Liver (tissue), 8 donors: ENCODE measurements at regions not wholly inside any gene's neighbourhood (a gene's known extent, or its start where the extent isn't known, plus 50 kb on each side); places are given as distances from the start of the nearest gene placed in this dataset.

ENCODE experiments used
- DNase-seq: peaks from one replicate; pipeline ENCODE4 v3.0.0-alpha.2; 2017; ENCODE audit warnings: low spot score
- H3K27ac ChIP-seq, 2 donors: one replicate each; pipeline ENCODE4 v1.7.0; 2013; ENCODE audit warnings: inconsistent platforms in 2 of 2, low read length in 2 of 2, control low read depth in 1 of 2, low read depth in 1 of 2, mild to moderate bottlenecking in 1 of 2
- H3K27me3 ChIP-seq, 4 donors: one replicate each; pipeline versions ENCODE4 v1.6.1 to v1.7.0; 2013; ENCODE audit warnings: low read length in 3 of 4, inconsistent platforms in 1 of 4, mild to moderate bottlenecking in 1 of 4, moderate library complexity in 1 of 4; ENCODE audit not compliant: control insufficient read depth in 4 of 4, insufficient read depth in 4 of 4
- H3K36me3 ChIP-seq, 4 donors: one replicate each; pipeline versions ENCODE4 v1.6.1 to v1.7.0; 2013; ENCODE audit warnings: low read length in 3 of 4, mild to moderate bottlenecking in 3 of 4, low read depth in 1 of 4, moderate library complexity in 1 of 4; ENCODE audit not compliant: control insufficient read depth in 4 of 4, insufficient read depth in 3 of 4
- H3K4me1 ChIP-seq, 4 donors: one replicate each; pipeline versions ENCODE4 v1.6.1 to v1.7.0; 2013; ENCODE audit warnings: low read length in 3 of 4, mild to moderate bottlenecking in 3 of 4, moderate library complexity in 1 of 4; ENCODE audit not compliant: control insufficient read depth in 4 of 4, insufficient read depth in 4 of 4
- H3K4me3 ChIP-seq, 3 donors: one replicate each; pipeline versions ENCODE4 v1.6.1 to v1.7.0; 2013; ENCODE audit warnings: low read length in 3 of 3, control low read depth in 1 of 3, low read depth in 1 of 3, mild to moderate bottlenecking in 1 of 3
- H3K9ac ChIP-seq, 2 donors: one replicate each; pipeline ENCODE4 v1.7.0; 2013; ENCODE audit warnings: low read length in 2 of 2, mild to moderate bottlenecking in 2 of 2, moderate library complexity in 2 of 2, control low read depth in 1 of 2, low read depth in 1 of 2
- H3K9me3 ChIP-seq, 4 donors: one replicate each; pipeline versions ENCODE4 v1.6.1 to v1.7.0; 2013; ENCODE audit warnings: low read length in 3 of 4; ENCODE audit not compliant: control insufficient read depth in 4 of 4
- CTCF ChIP-seq: fragments of 150-350 bp; IDR thresholded peaks from 2 replicates; pipeline ENCODE4 v1.5.1; 2017; ENCODE audit warnings: improper control_type of control experiment, low read depth, low read length; ENCODE audit not compliant: missing input control
- EGR1 ChIP-seq, 2 donors: IDR thresholded peaks; 2 replicates each; pipeline ENCODE4 v1.6.1; 2016 to 2018; ENCODE audit warnings: antibody characterized with exemption in 2 of 2, low read depth in 2 of 2
- FOXA1 ChIP-seq: IDR thresholded peaks from 2 replicates; pipeline ENCODE4 v1.6.1; 2016; ENCODE audit warnings: antibody characterized with exemption
- FOXA2 ChIP-seq: IDR thresholded peaks from 2 replicates; pipeline ENCODE4 v1.6.1; 2016; ENCODE audit warnings: antibody characterized with exemption
- GABPA ChIP-seq, 2 donors: IDR thresholded peaks in 1 of 2; conservative IDR thresholded peaks in 1 of 2; 2 replicates each; pipeline ENCODE4 v1.6.1; 2016; ENCODE audit warnings: antibody characterized with exemption in 2 of 2, mild to moderate bottlenecking in 1 of 2, moderate library complexity in 1 of 2
- HNF4A ChIP-seq, 2 donors: conservative IDR thresholded peaks; 2 replicates each; pipeline ENCODE4 v1.6.1; 2016; ENCODE audit warnings: antibody characterized with exemption in 2 of 2, mild to moderate bottlenecking in 2 of 2
- HNF4G ChIP-seq: IDR thresholded peaks from 2 replicates; pipeline ENCODE4 v1.6.1; 2016; ENCODE audit warnings: antibody characterized with exemption
- JUND ChIP-seq, 2 donors: IDR thresholded peaks; 2 replicates each; pipeline ENCODE4 v1.6.1; 2016; ENCODE audit warnings: antibody characterized with exemption in 2 of 2
- NR2F2 ChIP-seq: IDR thresholded peaks from 2 replicates; pipeline ENCODE4 v1.6.1; 2016; ENCODE audit warnings: antibody characterized with exemption
- RAD21 ChIP-seq, 2 donors: IDR thresholded peaks; 2 replicates each; pipeline ENCODE4 v1.6.1; 2016; ENCODE audit warnings: antibody characterized with exemption in 2 of 2, mild to moderate bottlenecking in 2 of 2
- RXRA ChIP-seq, 2 donors: IDR thresholded peaks; 2 replicates each; pipeline ENCODE4 v1.6.1; 2017 to 2018; ENCODE audit warnings: antibody characterized with exemption in 2 of 2, mild to moderate bottlenecking in 1 of 2
- SP1 ChIP-seq: IDR thresholded peaks from 2 replicates; pipeline ENCODE4 v1.6.1; 2018; ENCODE audit warnings: antibody characterized with exemption, mild to moderate bottlenecking
- TAF1 ChIP-seq: conservative IDR thresholded peaks from 2 replicates; pipeline ENCODE4 v1.6.1; 2016; ENCODE audit warnings: antibody characterized with exemption, mild to moderate bottlenecking
- YY1 ChIP-seq: IDR thresholded peaks from 2 replicates; pipeline ENCODE4 v1.6.1; 2016; ENCODE audit warnings: antibody characterized with exemption, mild to moderate bottlenecking
- ZBTB33 ChIP-seq: IDR thresholded peaks from 2 replicates; pipeline ENCODE4 v1.6.1; 2016; ENCODE audit warnings: antibody characterized with exemption
- whole genome bisulfite sequencing: extraction: QIAGEN DNeasy Blood & Tissue Kit; methylation state at CpG from one replicate; pipeline ENCODE4 v1.1.7; 2013; 5-methylcytosine and 5-hydroxymethylcytosine counted together
- TF ChIP-seq, protein P1 (sequence below): IDR thresholded peaks from 2 replicates; pipeline ENCODE4 v1.6.1; 2016; ENCODE audit warnings: antibody characterized with exemption
- TF ChIP-seq, protein P2 (sequence below): IDR thresholded peaks from 2 replicates; pipeline ENCODE4 v1.6.1; 2016; ENCODE audit warnings: antibody characterized with exemption
- TF ChIP-seq, protein P3 (sequence below): IDR thresholded peaks from 2 replicates; pipeline ENCODE4 v1.6.1; 2016; ENCODE audit warnings: antibody characterized with exemption, mild to moderate bottlenecking
- donor health status: healthy.
- donor health status: healthy.
- donor health status: healthy.
- donor health status: healthy.
- donor health status: healthy.

DNA sequence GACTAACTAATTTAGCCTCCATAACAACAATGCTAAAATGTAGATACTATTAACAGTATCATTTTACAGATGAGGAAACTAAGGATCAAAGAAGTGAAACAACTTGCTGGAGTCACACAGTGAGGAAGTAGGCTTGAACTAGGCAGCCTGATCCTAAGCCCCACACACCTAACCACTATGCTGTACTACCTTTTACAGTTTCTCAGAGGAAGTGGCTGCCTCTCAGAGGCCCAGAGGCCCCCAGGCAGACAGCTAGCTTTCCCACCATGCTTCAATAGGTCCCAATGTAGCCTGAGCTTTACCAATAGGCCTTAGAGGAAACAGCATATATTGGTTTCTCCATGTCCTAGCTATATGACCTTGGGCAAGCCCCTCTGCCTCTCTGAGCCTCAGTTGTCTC lies 69.4 kb upstream of the PJA1 start:
- Histone ChIP-seq H3K36me3 (no peaks in the 10 kb centered on the region), H3K27me3 (peaks cover 0 to 2% (median 0%) of the 10 kb centered on the region in 4 donors), H3K4me3 (no peak overlapping the region), H3K27ac (no peak overlapping the region), H3K4me1 (no peaks in the 10 kb centered on the region), H3K9ac (no peak overlapping the region), H3K9me3 (peaks cover 0 to 3% (median 0%) of the 10 kb centered on the region in 4 donors)
- DNase-seq = no peak
- TF ChIP-seq, protein P1, sequence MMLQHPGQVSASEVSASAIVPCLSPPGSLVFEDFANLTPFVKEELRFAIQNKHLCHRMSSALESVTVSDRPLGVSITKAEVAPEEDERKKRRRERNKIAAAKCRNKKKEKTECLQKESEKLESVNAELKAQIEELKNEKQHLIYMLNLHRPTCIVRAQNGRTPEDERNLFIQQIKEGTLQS = no peak
- no peak for TF ChIP-seq SP1
- no peak for TF ChIP-seq HNF4G
- TF ChIP-seq RXRA (IDR thresholded peaks at IDR 0.05) = no peak
- no peak for TF ChIP-seq RAD21 (IDR thresholded peaks at IDR 0.05)
- TF ChIP-seq YY1 = no peak
- TF ChIP-seq, protein P2, sequence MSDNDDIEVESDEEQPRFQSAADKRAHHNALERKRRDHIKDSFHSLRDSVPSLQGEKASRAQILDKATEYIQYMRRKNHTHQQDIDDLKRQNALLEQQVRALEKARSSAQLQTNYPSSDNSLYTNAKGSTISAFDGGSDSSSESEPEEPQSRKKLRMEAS = no peak
- TF ChIP-seq FOXA1 = no peak

- no peak overlapping the region for H3K9ac ChIP-seq
- no peak for DNase-seq
- H3K27me3 ChIP-seq = peaks cover 0 to 2% (median 0%) of the 10 kb centered on the region in 4 donors
- peaks cover 0 to 3% (median 0%) of the 10 kb centered on the region in 4 donors for H3K9me3 ChIP-seq
- WGBS = 55% methylated on average over 3 of the region's 3 CpGs
- TF ChIP-seq FOXA2 (no peak), CTCF (no peak), HNF4G (no peak), FOXA1 (no peak), RXRA (IDR thresholded peaks at IDR 0.05) (no peak), SP1 (no peak), JUND (IDR thresholded peaks at IDR 0.05) (no peak), HNF4A (conservative IDR thresholded peaks at IDR 0.05) (no peak), GABPA (IDR thresholded peaks at IDR 0.05 in 1 of 2, conservative IDR thresholded peaks at IDR 0.05 in 1 of 2) (no peak), NR2F2 (no peak), YY1 (no peak), EGR1 (IDR thresholded peaks at IDR 0.05; ENCODE audit: low read depth in 2 of 2) (no peak), TAF1 (no peak)
- TF ChIP-seq, protein P1 = no peak
- H3K36me3 ChIP-seq = no peaks in the 10 kb centered on the region
- no peak overlapping the region for H3K27ac ChIP-seq
- no peaks in the 10 kb centered on the region for H3K4me1 ChIP-seq
- H3K4me3 ChIP-seq = no peak overlapping the region
Observed at GRCh38 chrX:69232945-69233344, 67.7 kb upstream of the PJA1 start.

GRCh38 chrX:69231903-69232302 lies 66.7 kb upstream of the PJA1 start:
- no peaks in the 10 kb centered on the region for H3K36me3 ChIP-seq
- H3K9ac ChIP-seq = no peak overlapping the region
- H3K9me3 ChIP-seq = peaks cover 0 to 3% (median 0%) of the 10 kb centered on the region in 4 donors
- no peaks in the 10 kb centered on the region for H3K4me1 ChIP-seq
- DNase-seq = no peak
- H3K4me3 ChIP-seq = no peak overlapping the region
- H3K27ac ChIP-seq = no peak overlapping the region
- peaks cover 0 to 2% (median 0%) of the 10 kb centered on the region in 4 donors for H3K27me3 ChIP-seq
- TF ChIP-seq YY1 (no peak), ZBTB33 (no peak), JUND (IDR thresholded peaks at IDR 0.05) (no peak), FOXA2 (no peak), FOXA1 (no peak), RXRA (IDR thresholded peaks at IDR 0.05) (no peak), RAD21 (IDR thresholded peaks at IDR 0.05) (no peak), GABPA (IDR thresholded peaks at IDR 0.05 in 1 of 2, conservative IDR thresholded peaks at IDR 0.05 in 1 of 2) (no peak), SP1 (no peak), HNF4A (conservative IDR thresholded peaks at IDR 0.05) (no peak), NR2F2 (no peak), TAF1 (no peak)
- TF ChIP-seq, protein P1 = no peak
- TF ChIP-seq, protein P3, sequence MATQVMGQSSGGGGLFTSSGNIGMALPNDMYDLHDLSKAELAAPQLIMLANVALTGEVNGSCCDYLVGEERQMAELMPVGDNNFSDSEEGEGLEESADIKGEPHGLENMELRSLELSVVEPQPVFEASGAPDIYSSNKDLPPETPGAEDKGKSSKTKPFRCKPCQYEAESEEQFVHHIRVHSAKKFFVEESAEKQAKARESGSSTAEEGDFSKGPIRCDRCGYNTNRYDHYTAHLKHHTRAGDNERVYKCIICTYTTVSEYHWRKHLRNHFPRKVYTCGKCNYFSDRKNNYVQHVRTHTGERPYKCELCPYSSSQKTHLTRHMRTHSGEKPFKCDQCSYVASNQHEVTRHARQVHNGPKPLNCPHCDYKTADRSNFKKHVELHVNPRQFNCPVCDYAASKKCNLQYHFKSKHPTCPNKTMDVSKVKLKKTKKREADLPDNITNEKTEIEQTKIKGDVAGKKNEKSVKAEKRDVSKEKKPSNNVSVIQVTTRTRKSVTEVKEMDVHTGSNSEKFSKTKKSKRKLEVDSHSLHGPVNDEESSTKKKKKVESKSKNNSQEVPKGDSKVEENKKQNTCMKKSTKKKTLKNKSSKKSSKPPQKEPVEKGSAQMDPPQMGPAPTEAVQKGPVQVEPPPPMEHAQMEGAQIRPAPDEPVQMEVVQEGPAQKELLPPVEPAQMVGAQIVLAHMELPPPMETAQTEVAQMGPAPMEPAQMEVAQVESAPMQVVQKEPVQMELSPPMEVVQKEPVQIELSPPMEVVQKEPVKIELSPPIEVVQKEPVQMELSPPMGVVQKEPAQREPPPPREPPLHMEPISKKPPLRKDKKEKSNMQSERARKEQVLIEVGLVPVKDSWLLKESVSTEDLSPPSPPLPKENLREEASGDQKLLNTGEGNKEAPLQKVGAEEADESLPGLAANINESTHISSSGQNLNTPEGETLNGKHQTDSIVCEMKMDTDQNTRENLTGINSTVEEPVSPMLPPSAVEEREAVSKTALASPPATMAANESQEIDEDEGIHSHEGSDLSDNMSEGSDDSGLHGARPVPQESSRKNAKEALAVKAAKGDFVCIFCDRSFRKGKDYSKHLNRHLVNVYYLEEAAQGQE = no peak
- TF ChIP-seq, protein P2 = no peak
